Ovary (tissue), 7 donors: ENCODE measurements at regions not wholly inside any gene's neighbourhood (a gene's known extent, or its start where the extent isn't known, plus 50 kb on each side); places are given as distances from the start of the nearest gene placed in this dataset.

Source experiments
- DNase-seq, 5 donors: peaks; one replicate each; pipeline ENCODE4 v3.0.0-alpha.2; 2019 to 2020
- H3K27ac ChIP-seq, 2 donors: fragments of 200-600 bp; one replicate each; pipeline versions ENCODE4 v1.5.1 to v1.8.0; 2019 to 2022
- H3K27me3 ChIP-seq: fragments of 200-600 bp; one replicate; pipeline ENCODE4 v1.8.0; 2022
- H3K36me3 ChIP-seq: fragments of 200-600 bp; sonication (generic); one replicate; pipeline ENCODE4 v1.5.1; 2019
- H3K4me1 ChIP-seq: one replicate; pipeline ENCODE4 v1.8.1; 2013; ENCODE audit warnings: mild to moderate bottlenecking, moderate library complexity; ENCODE audit not compliant: insufficient read depth
- H3K4me3 ChIP-seq: fragments of 200-600 bp; sonication (generic); one replicate; pipeline ENCODE4 v1.5.1; 2017
- H3K9me3 ChIP-seq, 2 donors: fragments of 200-600 bp in 1 of 2; sonication (generic) in 1 of 2; one replicate each; pipeline versions ENCODE4 v1.5.1 to v1.8.1; 2013 to 2019; ENCODE audit warnings: mild to moderate bottlenecking in 1 of 2, moderate library complexity in 1 of 2
- EP300 ChIP-seq: sonication (generic); formaldehyde crosslinking; IDR thresholded peaks from one replicate; pipeline ENCODE4 v1.6.1; 2017; ENCODE audit warnings: antibody characterized with exemption
- POLR2A ChIP-seq: fragments of 450-650 bp; IDR thresholded peaks from one replicate; pipeline ENCODE4 v1.6.1; 2017; ENCODE audit warnings: antibody characterized with exemption, mild to moderate bottlenecking, moderate library complexity
- WGBS, 3 donors: extraction: QIAGEN DNeasy Blood & Tissue Kit in 1 of 3; methylation state at CpG; one replicate each; pipeline versions ENCODE4 v1.1.5 to v1.1.7; 2013 to 2017; 5-methylcytosine and 5-hydroxymethylcytosine counted together
- intact Hi-C, 4 donors: fragments of 100-400 bp; cut with DNase I; formaldehyde crosslinking; loops; one replicate each; pipeline versions ENCODE4 v1.11.0 to v1.15.1; 2022 to 2023
- TF ChIP-seq, protein P1 (sequence below), 3 donors: fragments of 450-650 bp in 2 of 3; fragments of 200-600 bp in 1 of 3; IDR thresholded peaks; one replicate each; pipeline versions ENCODE4 v1.5.1 to v1.8.0; 2016 to 2022; ENCODE audit warnings: antibody characterized with exemption in 3 of 3, mild to moderate bottlenecking in 1 of 3
- donor health status: DM: no; HTN: no; CAD: no; lungs with moderate emphysema.
- donor health status: DM: no; HTN: no; CAD: no.
- donor health status: Bipolar disorder and iron deficiency.
- donor health status: DM: no; HTN: no; CAD: no.
- donor health status: DM: yes; HTN: yes; CAD: no.

DNA sequence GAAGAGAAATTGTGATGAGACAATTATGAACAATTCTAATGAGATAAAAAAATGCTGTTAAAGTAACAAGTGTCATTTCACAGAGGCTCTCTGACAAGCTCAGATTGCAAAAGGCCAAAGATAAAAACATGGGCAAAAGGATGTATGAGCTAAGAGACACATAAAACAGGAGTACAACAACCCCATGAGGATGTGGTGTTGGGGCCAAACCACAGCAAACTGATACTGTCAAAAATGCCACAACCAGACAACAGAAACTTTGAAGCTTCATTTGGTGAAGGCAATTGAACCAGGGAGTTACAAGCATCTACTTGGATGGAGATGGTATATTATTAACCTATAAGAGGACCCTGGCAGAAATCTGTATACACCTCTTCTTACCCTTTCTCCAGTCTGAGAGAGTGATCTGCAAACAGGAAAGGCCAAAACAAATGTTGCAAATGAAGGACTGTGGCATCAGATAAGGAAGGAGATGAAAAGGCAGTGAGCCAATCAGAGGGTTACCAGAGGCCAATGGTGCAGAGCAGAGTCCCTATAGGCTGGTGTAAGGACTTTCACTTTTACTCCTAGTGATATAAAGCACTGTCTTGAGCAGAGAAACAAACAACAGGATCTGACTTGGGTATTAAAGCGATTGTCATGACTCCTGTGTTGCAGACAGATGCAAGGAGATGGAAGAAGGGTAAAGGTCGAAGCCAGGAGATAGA lies 659.0 kb downstream of the NTRK3 start:
- intact Hi-C loops = no loop called here
- no peak for DNase-seq
- Histone ChIP-seq H3K27ac (no peak overlapping the region), H3K9me3 (no peaks in the 10 kb centered on the region), H3K27me3 (no peaks in the 10 kb centered on the region), H3K36me3 (no peaks in the 10 kb centered on the region), H3K4me3 (no peak overlapping the region), H3K4me1 (no peaks in the 10 kb centered on the region)
- WGBS, 3 donors = 67 to 76% (median 73%) methylated on average over 2 of the region's 2 CpGs
- TF ChIP-seq POLR2A (no peak), EP300 (no peak)
- TF ChIP-seq, protein P1, sequence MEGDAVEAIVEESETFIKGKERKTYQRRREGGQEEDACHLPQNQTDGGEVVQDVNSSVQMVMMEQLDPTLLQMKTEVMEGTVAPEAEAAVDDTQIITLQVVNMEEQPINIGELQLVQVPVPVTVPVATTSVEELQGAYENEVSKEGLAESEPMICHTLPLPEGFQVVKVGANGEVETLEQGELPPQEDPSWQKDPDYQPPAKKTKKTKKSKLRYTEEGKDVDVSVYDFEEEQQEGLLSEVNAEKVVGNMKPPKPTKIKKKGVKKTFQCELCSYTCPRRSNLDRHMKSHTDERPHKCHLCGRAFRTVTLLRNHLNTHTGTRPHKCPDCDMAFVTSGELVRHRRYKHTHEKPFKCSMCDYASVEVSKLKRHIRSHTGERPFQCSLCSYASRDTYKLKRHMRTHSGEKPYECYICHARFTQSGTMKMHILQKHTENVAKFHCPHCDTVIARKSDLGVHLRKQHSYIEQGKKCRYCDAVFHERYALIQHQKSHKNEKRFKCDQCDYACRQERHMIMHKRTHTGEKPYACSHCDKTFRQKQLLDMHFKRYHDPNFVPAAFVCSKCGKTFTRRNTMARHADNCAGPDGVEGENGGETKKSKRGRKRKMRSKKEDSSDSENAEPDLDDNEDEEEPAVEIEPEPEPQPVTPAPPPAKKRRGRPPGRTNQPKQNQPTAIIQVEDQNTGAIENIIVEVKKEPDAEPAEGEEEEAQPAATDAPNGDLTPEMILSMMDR (IDR thresholded peaks at IDR 0.05) = no peak

DNA sequence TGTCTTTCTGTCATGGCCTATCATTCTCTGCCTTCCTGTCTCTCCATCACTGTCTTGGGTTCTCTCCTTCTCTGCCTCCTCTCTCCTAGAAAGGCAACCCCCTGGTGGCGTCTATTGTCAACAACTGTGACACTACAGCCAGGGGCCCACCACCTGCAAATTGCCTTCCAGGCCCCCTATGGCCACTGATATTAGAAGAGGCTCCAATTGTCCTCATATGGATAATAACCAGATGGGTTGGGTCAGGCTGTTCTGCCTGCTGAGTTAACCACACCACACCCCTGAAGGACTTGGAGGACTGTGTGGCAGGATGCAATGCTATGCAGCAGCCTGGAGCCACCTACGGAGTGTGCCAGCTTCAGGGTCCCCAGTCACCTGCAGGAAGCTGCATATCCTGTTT lies 665.0 kb downstream of the NTRK3 start:
- DNase-seq = no peak
- intact Hi-C loops = no loop called here
- TF ChIP-seq EP300 = no peak
- TF ChIP-seq, protein P1 (IDR thresholded peaks at IDR 0.05) = no peak
- no peak for TF ChIP-seq POLR2A
- Histone ChIP-seq H3K27ac (no peak overlapping the region), H3K4me1 (no peaks in the 10 kb centered on the region), H3K9me3 (no peaks in the 10 kb centered on the region), H3K4me3 (no peak overlapping the region), H3K36me3 (no peaks in the 10 kb centered on the region), H3K27me3 (no peaks in the 10 kb centered on the region)
- 70 to 96% (median 77%) methylated on average over 2 of the region's 2 CpGs for WGBS, 3 donors

DNA sequence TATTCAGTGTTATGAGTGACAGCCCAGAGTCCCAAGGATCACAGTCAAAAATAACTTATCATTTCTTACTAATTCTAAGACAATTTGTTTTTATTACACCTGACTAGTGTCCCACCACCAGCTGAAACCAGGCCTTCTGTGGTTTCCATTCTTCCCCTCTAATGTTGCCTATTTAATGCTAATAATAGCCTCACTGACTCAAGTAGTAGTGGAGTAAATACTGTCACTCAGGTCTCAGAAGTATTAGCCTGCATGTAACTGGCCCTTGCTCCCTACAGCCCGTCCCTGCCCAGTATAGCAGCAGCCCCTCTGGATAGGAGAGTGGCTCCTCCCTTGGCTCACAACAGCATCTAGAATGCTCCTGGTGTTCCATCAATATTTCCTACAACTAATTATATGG lies 665.5 kb downstream of the NTRK3 start:
- DNase-seq = no peak
- no peaks in the 10 kb centered on the region for H3K4me1 ChIP-seq
- no peak for TF ChIP-seq EP300
- TF ChIP-seq, protein P1 (IDR thresholded peaks at IDR 0.05) = no peak
- TF ChIP-seq POLR2A = no peak
- intact Hi-C loops = no loop called here
- no peak overlapping the region for H3K27ac ChIP-seq
- H3K9me3 ChIP-seq = no peaks in the 10 kb centered on the region
- 77 to 90% (median 88%) methylated on average over 1 of the region's 1 CpG for WGBS, 3 donors
- no peaks in the 10 kb centered on the region for H3K27me3 ChIP-seq
- no peak overlapping the region for H3K4me3 ChIP-seq
- no peaks in the 10 kb centered on the region for H3K36me3 ChIP-seq

DNA sequence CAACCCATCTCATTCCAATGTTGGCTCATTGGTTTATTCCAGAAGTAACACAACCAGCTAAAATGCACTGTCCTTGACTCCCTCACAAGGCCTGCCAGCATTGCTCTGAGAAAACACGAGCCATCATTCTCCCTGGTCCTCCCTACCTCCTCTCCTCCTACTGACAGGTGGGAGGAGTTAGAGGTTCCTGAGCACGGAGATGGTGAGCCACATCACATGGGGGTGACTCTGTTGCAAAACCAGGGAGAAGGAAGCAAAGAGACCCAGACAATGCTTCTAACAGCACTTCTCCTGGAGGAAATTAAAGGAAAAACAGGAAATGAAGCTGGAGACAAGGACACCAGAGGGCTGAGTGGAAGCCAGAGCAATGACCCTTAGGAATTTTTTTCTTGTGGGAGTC lies 667.4 kb downstream of the NTRK3 start:
- Histone ChIP-seq H3K9me3 (no peaks in the 10 kb centered on the region), H3K4me3 (no peak overlapping the region), H3K27me3 (no peaks in the 10 kb centered on the region), H3K27ac (no peak overlapping the region), H3K4me1 (no peaks in the 10 kb centered on the region), H3K36me3 (no peaks in the 10 kb centered on the region)
- intact Hi-C loops = no loop called here
- WGBS, 3 donors = 2 to 9% (median 3%) methylated on average over 2 of the region's 2 CpGs
- TF ChIP-seq POLR2A (no peak), EP300 (no peak)
- TF ChIP-seq, protein P1 (IDR thresholded peaks at IDR 0.05) = no peak
- peak in 1 of 5 donors; percentile 8 for DNase-seq
